AG09319 (cell line): ENCODE measurements at regions not wholly inside any gene's neighbourhood (a gene's known extent, or its start where the extent isn't known, plus 50 kb on each side); places are given as distances from the start of the nearest gene placed in this dataset.

Experiments used
- DNase-seq: peaks from one replicate; pipeline ENCODE4 v3.0.0-alpha.2; 2010; ENCODE audit warnings: low read depth; ENCODE audit errors: extremely low read depth
- CTCF ChIP-seq: IDR thresholded peaks from 2 replicates; pipeline ENCODE4 v1.5.1; 2011; ENCODE audit warnings: low read depth, mild to moderate bottlenecking, inconsistent platforms, low read length, moderate library complexity

- TF ChIP-seq CTCF: no peak
- no peak for DNase-seq
Measured at GRCh38 chr4:138671106-138671505, 344.5 kb upstream of the NOCT start.

- no peak for DNase-seq
- TF ChIP-seq CTCF: no peak
Measured at GRCh38 chr4:138670681-138671080, 344.9 kb upstream of the NOCT start.

- DNase-seq: no peak
- TF ChIP-seq CTCF: no peak
Measured at GRCh38 chr4:138669479-138670315, 345.9 kb upstream of the NOCT start.

- DNase-seq: no peak
- no peak for TF ChIP-seq CTCF
Measured at GRCh38 chr4:138668309-138668708, 347.3 kb upstream of the NOCT start.

GRCh38 chr4:138666366-138666765, 349.2 kb upstream of the NOCT start:
- no peak for TF ChIP-seq CTCF
- DNase-seq: no peak

GRCh38 chr4:138665851-138666250, 349.7 kb upstream of the NOCT start:
- no peak for DNase-seq
- no peak for TF ChIP-seq CTCF

GRCh38 chr4:138663883-138664282, 351.7 kb upstream of the NOCT start:
- TF ChIP-seq CTCF: no peak
- DNase-seq: no peak
